H9 (cell line): ENCODE measurements at regions not wholly inside any gene's neighbourhood (a gene's known extent, or its start where the extent isn't known, plus 50 kb on each side); places are given as distances from the start of the nearest gene placed in this dataset.

Source experiments
- DNase-seq: peaks from one replicate; pipeline ENCODE4 v3.0.0-alpha.2; 2017
- H2AFZ ChIP-seq: one replicate; pipeline ENCODE4 v1.6.1; 2013; ENCODE audit warnings: mild to moderate bottlenecking, low read length, control low read depth, moderate library complexity
- H2AK5ac ChIP-seq: 2 replicates; pipeline ENCODE4 v1.6.1; 2013; ENCODE audit warnings: low read length, control low read depth, mixed read lengths; ENCODE audit not compliant: insufficient read length
- H2BK120ac ChIP-seq: one replicate; pipeline ENCODE4 v1.6.1; 2013; ENCODE audit warnings: low read depth, mild to moderate bottlenecking, low read length, control low read depth, inconsistent platforms; ENCODE audit not compliant: poor library complexity, severe bottlenecking
- H2BK12ac ChIP-seq: 2 replicates; pipeline ENCODE4 v1.6.1; 2013; ENCODE audit warnings: low read length, control low read depth, mixed read lengths, low read depth; ENCODE audit not compliant: insufficient read length
- H2BK15ac ChIP-seq: 2 replicates; pipeline ENCODE4 v1.6.1; 2013; ENCODE audit warnings: low read depth, low read length, control low read depth
- H2BK20ac ChIP-seq: one replicate; pipeline ENCODE4 v1.6.1; 2013; ENCODE audit warnings: low read depth, mild to moderate bottlenecking, low read length, control low read depth, inconsistent platforms; ENCODE audit not compliant: poor library complexity, severe bottlenecking
- H2BK5ac ChIP-seq: 2 replicates; pipeline ENCODE4 v1.6.1; 2013; ENCODE audit warnings: low read length, control low read depth, mixed read lengths; ENCODE audit not compliant: insufficient read length
- H3K14ac ChIP-seq: 2 replicates; pipeline ENCODE4 v1.6.1; 2013; ENCODE audit warnings: low read length, control low read depth; ENCODE audit not compliant: insufficient read depth
- H3K18ac ChIP-seq: 2 replicates; pipeline ENCODE4 v1.6.1; 2013; ENCODE audit warnings: low read depth, mild to moderate bottlenecking, mixed read lengths, low read length, control low read depth; ENCODE audit not compliant: insufficient read length
- H3K23ac ChIP-seq: 2 replicates; pipeline ENCODE4 v1.6.1; 2013; ENCODE audit warnings: low read length, control low read depth, mixed read lengths, low read depth; ENCODE audit not compliant: insufficient read length
- H3K23me2 ChIP-seq: 2 replicates; pipeline ENCODE4 v1.6.1; 2013; ENCODE audit warnings: low read depth, mild to moderate bottlenecking, mixed read lengths, low read length, control low read depth; ENCODE audit not compliant: insufficient read length, poor library complexity, severe bottlenecking
- H3K27ac ChIP-seq: 2 replicates; pipeline ENCODE4 v1.5.1; 2013; ENCODE audit warnings: low read length, control low read depth, mixed read lengths, low read depth; ENCODE audit not compliant: insufficient read length
- H3K27me3 ChIP-seq: 2 replicates; pipeline ENCODE4 v1.6.1; 2013; ENCODE audit warnings: low read length, control low read depth, inconsistent platforms; ENCODE audit not compliant: insufficient read depth
- H3K4ac ChIP-seq: 2 replicates; pipeline ENCODE4 v1.6.1; 2013; ENCODE audit warnings: low read depth, mild to moderate bottlenecking, control low read depth, inconsistent platforms, low read length, moderate library complexity
- H3K4me1 ChIP-seq: 2 replicates; pipeline ENCODE4 v1.6.1; 2013; ENCODE audit warnings: low read length, control low read depth, inconsistent platforms; ENCODE audit not compliant: insufficient read depth
- H3K4me2 ChIP-seq: 2 replicates; pipeline ENCODE4 v1.6.1; 2013; ENCODE audit warnings: low read length, control low read depth, mixed read lengths; ENCODE audit not compliant: insufficient read length, insufficient read depth
- H3K56ac ChIP-seq: 2 replicates; pipeline ENCODE4 v1.6.1; 2013; ENCODE audit warnings: low read depth, mild to moderate bottlenecking, mixed read lengths, low read length, control low read depth; ENCODE audit not compliant: insufficient read length
- H3K79me1 ChIP-seq: 2 replicates; pipeline ENCODE4 v1.6.1; 2013; ENCODE audit warnings: low read depth, mild to moderate bottlenecking, moderate library complexity, low read length, control low read depth, inconsistent platforms; ENCODE audit not compliant: insufficient read depth, poor library complexity, severe bottlenecking
- H3K79me2 ChIP-seq: 2 replicates; pipeline ENCODE4 v1.6.1; 2013; ENCODE audit warnings: low read length, control low read depth, inconsistent platforms; ENCODE audit not compliant: insufficient read depth
- H3K9ac ChIP-seq: 2 replicates; pipeline ENCODE4 v1.6.1; 2013; ENCODE audit warnings: low read length, control low read depth, mixed read lengths; ENCODE audit not compliant: insufficient read length; ENCODE audit errors: extremely low read depth
- H3K9me3 ChIP-seq: one replicate; pipeline ENCODE4 v1.6.1; 2013; ENCODE audit warnings: low read depth, low read length, inconsistent platforms; ENCODE audit not compliant: control insufficient read depth
- H3T11ph ChIP-seq: one replicate; pipeline ENCODE4 v1.6.1; 2013; ENCODE audit warnings: mild to moderate bottlenecking, low read length, control low read depth, inconsistent platforms
- H4K20me1 ChIP-seq: one replicate; pipeline ENCODE4 v1.6.1; 2013; ENCODE audit not compliant: control insufficient read depth, insufficient read length, insufficient read depth
- H4K5ac ChIP-seq: 2 replicates; pipeline ENCODE4 v1.6.1; 2013; ENCODE audit warnings: low read depth, mild to moderate bottlenecking, mixed read lengths, low read length, control low read depth; ENCODE audit not compliant: insufficient read length
- H4K8ac ChIP-seq: replicated peaks from 2 replicates; pipeline ENCODE4 v1.6.1; 2013; ENCODE audit warnings: low read length, control low read depth, mixed read lengths, low read depth; ENCODE audit not compliant: insufficient read length
- H4K91ac ChIP-seq: 2 replicates; pipeline ENCODE4 v1.6.1; 2013; ENCODE audit warnings: low read depth, mild to moderate bottlenecking, moderate library complexity, mixed read lengths, low read length, control low read depth; ENCODE audit not compliant: insufficient read length
- H3K27ac Mint-ChIP-seq, 3 experiments: 2 replicates in 2 of 3; 3 replicates in 1 of 3; pipeline ENCODE4 v1.8.0; 2020 to 2021; ENCODE audit warnings: mixed read lengths in 3 of 3, mild to moderate bottlenecking in 1 of 3, moderate library complexity in 1 of 3
- H3K27me3 Mint-ChIP-seq: 2 replicates; pipeline ENCODE4 v1.8.0; 2021; ENCODE audit warnings: low read depth, mild to moderate bottlenecking, moderate library complexity, mixed read lengths
- H3K36me3 Mint-ChIP-seq, 3 experiments: 2 replicates in 2 of 3; 3 replicates in 1 of 3; pipeline ENCODE4 v1.8.0; 2020 to 2021; ENCODE audit warnings: low read depth in 3 of 3, mixed read lengths in 3 of 3; ENCODE audit not compliant: insufficient read depth in 1 of 3
- H3K4me1 Mint-ChIP-seq, 2 experiments: 2 replicates each; pipeline ENCODE4 v1.8.0; 2020; ENCODE audit warnings: mixed read lengths in 2 of 2
- H3K4me3 Mint-ChIP-seq, 2 experiments: 2 replicates in 1 of 2; 3 replicates in 1 of 2; pipeline ENCODE4 v1.8.0; 2020 to 2021; ENCODE audit warnings: mild to moderate bottlenecking in 2 of 2, mixed read lengths in 2 of 2, moderate library complexity in 1 of 2
- H3K9me3 Mint-ChIP-seq, 2 experiments: 2 replicates in 1 of 2; 3 replicates in 1 of 2; pipeline ENCODE4 v1.8.0; 2020; ENCODE audit warnings: mild to moderate bottlenecking in 2 of 2, mixed read lengths in 2 of 2, moderate library complexity in 1 of 2
- CTCF ChIP-seq: fragments of 200-600 bp; sonication (generic); conservative IDR thresholded peaks from 3 replicates; pipeline ENCODE4 v1.8.0; 2021; ENCODE audit warnings: antibody characterized with exemption, mild to moderate bottlenecking
- WGBS: extraction: QIAGEN DNeasy Blood & Tissue Kit; methylation state at CpG from one replicate; pipeline ENCODE4 v1.1.7; 2013; ENCODE audit warnings: missing lambda C conversion rate, low lambda C conversion rate, mixed read lengths; ENCODE audit not compliant: insufficient read length; ENCODE audit errors: extremely low coverage; 5-methylcytosine and 5-hydroxymethylcytosine counted together

- H3K23me2 ChIP-seq: no peaks in the 10 kb centered on the region
- no peak overlapping the region for H3K14ac ChIP-seq
- no peak overlapping the region for H3K4ac ChIP-seq
- no peak overlapping the region for H4K5ac ChIP-seq
- Mint-ChIP-seq H3K27ac (no peak overlapping the region), H3K36me3 (no peaks in the 10 kb centered on the region), H3K4me1 (no peaks in the 10 kb centered on the region; a peak in 1 of 4 replicates), H3K4me3 (no peak overlapping the region), H3K9me3 (no peaks in the 10 kb centered on the region), H3K27me3 (no peaks in the 10 kb centered on the region)
- no peak overlapping the region for H2BK15ac ChIP-seq
- no peak overlapping the region for H2AK5ac ChIP-seq
- no peaks in the 10 kb centered on the region for H3K27me3 ChIP-seq
- H3K79me2 ChIP-seq: no peaks in the 10 kb centered on the region
- DNase-seq: no peak
- no peak overlapping the region for H2BK20ac ChIP-seq
- no peak overlapping the region for H2BK12ac ChIP-seq
- no peak overlapping the region for H2BK5ac ChIP-seq
- no peaks in the 10 kb centered on the region for H3K79me1 ChIP-seq
- no peak overlapping the region for H4K91ac ChIP-seq
- no peak overlapping the region for H3K18ac ChIP-seq
- no peak for TF ChIP-seq CTCF
- H2AFZ ChIP-seq: no peak overlapping the region
- no peak overlapping the region for H3K9ac ChIP-seq
- no peak overlapping the region for H3T11ph ChIP-seq
- H3K4me1 ChIP-seq: no peaks in the 10 kb centered on the region
- H2BK120ac ChIP-seq: no peak overlapping the region
- no CpG with 5 or more reads among the region's 5 CpGs for WGBS
- H3K56ac ChIP-seq: no peak overlapping the region
- no peak overlapping the region for H3K23ac ChIP-seq
- no peak overlapping the region for H4K8ac ChIP-seq
- no peak overlapping the region for H3K4me2 ChIP-seq
- H3K9me3 ChIP-seq: no peaks in the 10 kb centered on the region
- no peaks in the 10 kb centered on the region for H4K20me1 ChIP-seq
- H3K27ac ChIP-seq: no peak overlapping the region
Observed at GRCh38 chr14:22282949-22283348, 306.1 kb downstream of the DAD1 start.
